Mesenchymal stem cell (in vitro differentiated cells and primary cell): ENCODE measurements at regions not wholly inside any gene's neighbourhood (a gene's known extent, or its start where the extent isn't known, plus 50 kb on each side); places are given as distances from the start of the nearest gene placed in this dataset.

Source experiments
- DNase-seq: peaks from one replicate; pipeline ENCODE4 v3.0.0-alpha.2; 2013
- H2AFZ ChIP-seq: one replicate; pipeline ENCODE4 v1.6.1; 2013; ENCODE audit warnings: low read depth, mild to moderate bottlenecking, control low read depth, inconsistent platforms, low read length, moderate library complexity
- H2AK5ac ChIP-seq: 2 replicates; pipeline ENCODE4 v1.6.1; 2013; ENCODE audit warnings: low read length, moderate library complexity, mild to moderate bottlenecking, inconsistent platforms; ENCODE audit not compliant: severe bottlenecking
- H2BK120ac ChIP-seq: one replicate; pipeline ENCODE4 v1.6.1; 2013; ENCODE audit warnings: low read depth, mild to moderate bottlenecking, inconsistent platforms, low read length, moderate library complexity
- H2BK12ac ChIP-seq, 2 experiments: one replicate each; pipeline ENCODE4 v1.6.1; 2013; ENCODE audit warnings: inconsistent platforms in 2 of 2, low read length in 2 of 2, mild to moderate bottlenecking in 2 of 2, moderate library complexity in 2 of 2, control low read depth in 1 of 2
- H2BK15ac ChIP-seq: one replicate; pipeline ENCODE4 v1.6.1; 2013; ENCODE audit warnings: mild to moderate bottlenecking, low read depth, inconsistent platforms; ENCODE audit not compliant: poor library complexity, severe bottlenecking
- H2BK5ac ChIP-seq: 2 replicates; pipeline ENCODE4 v1.6.1; 2013; ENCODE audit warnings: low read depth, mild to moderate bottlenecking, low read length, control low read depth, inconsistent platforms; ENCODE audit not compliant: poor library complexity, severe bottlenecking
- H3K14ac ChIP-seq, 2 experiments: one replicate each; pipeline ENCODE4 v1.6.1; 2013; ENCODE audit warnings: inconsistent platforms in 2 of 2, low read length in 2 of 2, control low read depth in 1 of 2, mild to moderate bottlenecking in 1 of 2, moderate library complexity in 1 of 2
- H3K18ac ChIP-seq, 2 experiments: one replicate each; pipeline ENCODE4 v1.6.1; 2013; ENCODE audit warnings: inconsistent platforms in 2 of 2, low read length in 2 of 2, control low read depth in 1 of 2, low read depth in 1 of 2, mild to moderate bottlenecking in 1 of 2
- H3K23ac ChIP-seq, 2 experiments: one replicate each; pipeline ENCODE4 v1.6.1; 2013; ENCODE audit warnings: inconsistent platforms in 2 of 2, low read length in 2 of 2, mild to moderate bottlenecking in 2 of 2, moderate library complexity in 2 of 2, control low read depth in 1 of 2
- H3K27ac ChIP-seq: 2 replicates; pipeline ENCODE4 v1.5.1; 2013; ENCODE audit warnings: mild to moderate bottlenecking, moderate library complexity, low read length, control low read depth, inconsistent platforms; ENCODE audit not compliant: poor library complexity, severe bottlenecking
- H3K27me3 ChIP-seq, 2 experiments: 2 replicates each; pipeline versions ENCODE4 v1.6.1 to v1.7.0; 2013; ENCODE audit warnings: low read length in 2 of 2, mild to moderate bottlenecking in 2 of 2, moderate library complexity in 2 of 2, control low read depth in 1 of 2, inconsistent platforms in 1 of 2; ENCODE audit not compliant: control insufficient read depth in 1 of 2, insufficient read depth in 1 of 2
- H3K36me3 ChIP-seq, 2 experiments: 2 replicates each; pipeline versions ENCODE4 v1.6.1 to v1.7.0; 2013; ENCODE audit warnings: low read length in 2 of 2, control low read depth in 1 of 2, inconsistent platforms in 1 of 2, low read depth in 1 of 2, mild to moderate bottlenecking in 1 of 2; ENCODE audit not compliant: insufficient read depth in 2 of 2, control insufficient read depth in 1 of 2
- H3K4ac ChIP-seq, 2 experiments: one replicate each; pipeline ENCODE4 v1.6.1; 2013; ENCODE audit warnings: inconsistent platforms in 2 of 2, low read length in 2 of 2, mild to moderate bottlenecking in 2 of 2, moderate library complexity in 2 of 2, control low read depth in 1 of 2, low read depth in 1 of 2
- H3K4me1 ChIP-seq: 2 replicates; pipeline ENCODE4 v1.6.1; 2013; ENCODE audit warnings: low read depth, low read length, control low read depth; ENCODE audit not compliant: control insufficient read depth, insufficient read depth
- H3K4me2 ChIP-seq: 2 replicates; pipeline ENCODE4 v1.6.1; 2013; ENCODE audit warnings: low read length, mild to moderate bottlenecking, inconsistent platforms; ENCODE audit not compliant: poor library complexity, severe bottlenecking
- H3K4me3 ChIP-seq, 2 experiments: 2 replicates each; pipeline versions ENCODE4 v1.5.1 to v1.7.0; 2013; ENCODE audit warnings: low read length in 2 of 2, mild to moderate bottlenecking in 2 of 2, control low read depth in 1 of 2, low read depth in 1 of 2; ENCODE audit not compliant: insufficient read depth in 1 of 2
- H3K79me1 ChIP-seq: replicated peaks from 2 replicates; pipeline ENCODE4 v1.6.1; 2013; ENCODE audit warnings: mild to moderate bottlenecking, control low read depth, low read length, inconsistent platforms; ENCODE audit not compliant: poor library complexity, severe bottlenecking
- H3K9ac ChIP-seq: 2 replicates; pipeline ENCODE4 v1.7.0; 2013; ENCODE audit warnings: mild to moderate bottlenecking, low read length, moderate library complexity
- H3K9me3 ChIP-seq: 2 replicates; pipeline ENCODE4 v1.7.0; 2013; ENCODE audit warnings: mild to moderate bottlenecking, low read length; ENCODE audit not compliant: control insufficient read depth
- H4K8ac ChIP-seq: one replicate; pipeline ENCODE4 v1.6.1; 2013; ENCODE audit warnings: inconsistent platforms, mild to moderate bottlenecking, low read length, moderate library complexity
- H4K91ac ChIP-seq: one replicate; pipeline ENCODE4 v1.6.1; 2013; ENCODE audit warnings: mild to moderate bottlenecking, low read length, inconsistent platforms
- WGBS: methylation state at CpG from one replicate; pipeline ENCODE4 v1.1.7; 2013; ENCODE audit warnings: mixed read lengths; 5-methylcytosine and 5-hydroxymethylcytosine counted together

GRCh38 chr10:121262774-121263430 is 335.3 kb downstream of the FGFR2 start:
- no peak overlapping the region for H3K14ac ChIP-seq
- WGBS: 40% methylated on average over 5 of the region's 10 CpGs
- H3K23ac ChIP-seq: no peak overlapping the region

DNA sequence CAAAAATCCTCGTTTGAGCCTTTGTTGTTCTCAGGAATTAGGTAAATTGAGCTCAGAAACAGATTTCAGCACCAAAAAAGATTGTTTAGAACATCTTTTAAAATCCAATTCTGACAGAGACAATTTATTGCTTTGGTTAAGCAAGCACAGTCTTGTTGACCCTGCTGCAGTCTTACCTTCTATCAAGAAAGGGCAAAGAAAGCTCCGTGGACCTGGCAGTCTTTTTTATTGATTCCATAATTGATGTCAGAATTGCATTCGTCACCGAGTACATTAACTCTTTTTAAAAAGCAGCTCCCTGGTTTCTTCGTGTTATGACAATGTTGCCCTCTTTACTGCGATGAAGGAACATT is 334.8 kb downstream of the FGFR2 start:
- Histone ChIP-seq H3K18ac (no peak overlapping the region), H3K9me3 (no peaks in the 10 kb centered on the region), H2AK5ac (no peak overlapping the region), H4K8ac (no peak overlapping the region), H3K14ac (no peak overlapping the region), H3K27me3 (no peaks in the 10 kb centered on the region), H3K4me3 (no peak overlapping the region), H3K36me3 (no peaks in the 10 kb centered on the region), H3K4me1 (no peaks in the 10 kb centered on the region), H2BK5ac (no peak overlapping the region), H3K4ac (no peak overlapping the region), H2BK15ac (no peak overlapping the region), H3K27ac (no peak overlapping the region), H2BK12ac (no peak overlapping the region), H3K79me1 (no peaks in the 10 kb centered on the region), H2AFZ (no peak overlapping the region), H3K4me2 (no peak overlapping the region), H2BK120ac (no peak overlapping the region), H3K23ac (no peak overlapping the region), H3K9ac (no peak overlapping the region), H4K91ac (no peak overlapping the region)
- WGBS: 70% methylated on average over 6 of the region's 6 CpGs
- DNase-seq: no peak

More at GRCh38 chr10:121262774-121263430, 335.3 kb downstream of the FGFR2 start:
- no peaks in the 10 kb centered on the region for H3K4me1 ChIP-seq
- H3K27me3 ChIP-seq: no peaks in the 10 kb centered on the region
- H3K4me2 ChIP-seq: no peak overlapping the region
- no peaks in the 10 kb centered on the region for H3K9me3 ChIP-seq
- H3K27ac ChIP-seq: no peak overlapping the region
- no peaks in the 10 kb centered on the region for H3K79me1 ChIP-seq
- no peak overlapping the region for H2AFZ ChIP-seq
- no peak overlapping the region for H2BK15ac ChIP-seq
- no peak overlapping the region for H3K4me3 ChIP-seq
- H3K36me3 ChIP-seq: no peaks in the 10 kb centered on the region
- no peak overlapping the region for H2BK120ac ChIP-seq
- H4K91ac ChIP-seq: no peak overlapping the region
- no peak overlapping the region for H3K18ac ChIP-seq
- no peak for DNase-seq
- no peak overlapping the region for H3K4ac ChIP-seq
- H2AK5ac ChIP-seq: no peak overlapping the region
- H4K8ac ChIP-seq: no peak overlapping the region
- no peak overlapping the region for H2BK5ac ChIP-seq
- H2BK12ac ChIP-seq: no peak overlapping the region
- no peak overlapping the region for H3K9ac ChIP-seq

DNA sequence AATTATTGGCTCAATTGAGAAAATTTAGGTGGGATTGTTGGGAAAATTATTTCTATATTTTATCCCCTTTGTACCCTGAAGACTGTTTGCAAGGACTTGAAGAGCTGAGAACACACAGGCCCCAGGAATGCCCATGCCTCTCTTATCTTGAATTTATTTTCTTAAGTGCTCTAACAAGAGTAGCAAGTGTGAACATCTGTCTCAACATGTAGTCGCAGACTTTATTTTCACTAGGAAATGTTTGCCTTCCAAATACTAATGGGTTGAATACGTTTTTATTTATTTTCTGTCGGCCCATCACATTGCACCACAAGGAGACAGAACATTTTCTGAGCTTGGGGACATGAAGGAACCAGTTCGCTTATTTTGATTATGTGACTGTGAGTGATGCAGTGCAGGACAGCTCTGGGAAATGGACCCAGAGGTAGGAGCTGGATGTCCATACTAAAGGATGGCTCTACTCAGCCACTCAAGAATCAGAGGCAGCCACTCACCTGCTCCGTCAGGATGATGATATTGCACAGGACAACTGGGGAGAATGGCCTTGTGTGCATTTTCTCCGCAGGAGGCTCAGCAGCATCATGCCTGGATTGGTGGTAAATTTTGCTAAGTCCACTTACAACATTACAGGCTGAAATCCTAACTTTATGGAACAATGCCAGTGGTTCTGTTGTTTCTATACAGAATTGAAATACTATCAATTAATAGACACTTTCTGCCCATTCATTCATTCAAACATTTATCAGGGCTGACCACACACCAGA is 332.7 kb downstream of the FGFR2 start:
- Histone ChIP-seq H3K9ac (no peak overlapping the region), H3K36me3 (no peaks in the 10 kb centered on the region), H4K91ac (no peak overlapping the region), H3K4me2 (no peak overlapping the region), H2AFZ (no peak overlapping the region), H2BK15ac (no peak overlapping the region), H2AK5ac (no peak overlapping the region), H3K23ac (no peak overlapping the region), H3K9me3 (no peaks in the 10 kb centered on the region), H4K8ac (no peak overlapping the region), H3K14ac (no peak overlapping the region), H2BK12ac (no peak overlapping the region), H3K27ac (no peak overlapping the region), H3K4ac (no peak overlapping the region), H3K4me1 (no peaks in the 10 kb centered on the region), H3K79me1 (no peaks in the 10 kb centered on the region), H2BK5ac (no peak overlapping the region), H3K4me3 (no peak overlapping the region), H2BK120ac (no peak overlapping the region), H3K18ac (no peak overlapping the region), H3K27me3 (no peaks in the 10 kb centered on the region)
- no peak for DNase-seq
- WGBS: 66% methylated on average over 5 of the region's 6 CpGs

DNA sequence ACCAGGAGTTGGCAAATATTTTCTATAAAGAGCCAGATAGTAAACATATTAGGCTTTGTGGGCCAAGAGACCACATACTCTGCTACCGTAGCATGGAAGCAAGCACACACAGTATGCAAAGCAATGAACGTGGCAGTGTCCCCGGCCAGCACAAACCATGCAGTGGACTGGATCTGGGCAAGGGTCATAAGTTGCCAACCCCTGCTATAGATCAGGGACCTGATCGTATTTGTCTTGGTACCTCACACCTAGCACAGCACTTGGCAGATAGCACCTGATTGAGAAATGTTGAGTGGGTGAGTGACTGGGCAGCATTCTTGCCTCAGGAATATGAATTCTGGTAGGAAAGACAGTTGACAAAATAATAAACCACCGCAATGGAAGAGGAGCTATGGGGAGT is 331.9 kb downstream of the FGFR2 start:
- no peak overlapping the region for H4K8ac ChIP-seq

More for the DNA sequence above, 331.9 kb downstream of the FGFR2 start:
- Histone ChIP-seq H3K14ac (no peak overlapping the region), H3K4ac (no peak overlapping the region), H3K27ac (no peak overlapping the region), H3K36me3 (no peaks in the 10 kb centered on the region), H3K79me1 (no peaks in the 10 kb centered on the region), H2BK5ac (no peak overlapping the region), H3K4me1 (no peaks in the 10 kb centered on the region), H2AK5ac (no peak overlapping the region), H2BK12ac (no peak overlapping the region), H2BK15ac (no peak overlapping the region), H2AFZ (no peak overlapping the region), H3K18ac (no peak overlapping the region), H3K9ac (no peak overlapping the region), H3K27me3 (peaks cover 0 to 3% of the 10 kb centered on the region in 2 experiments), H3K23ac (no peak overlapping the region), H3K4me3 (no peak overlapping the region), H4K91ac (no peak overlapping the region), H2BK120ac (no peak overlapping the region), H3K4me2 (no peak overlapping the region), H3K9me3 (no peaks in the 10 kb centered on the region)
- 70% methylated on average over 5 of the region's 5 CpGs for WGBS
- no peak for DNase-seq
